Suprapubic skin (tissue), 4 donors: ENCODE measurements at regions not wholly inside any gene's neighbourhood (a gene's known extent, or its start where the extent isn't known, plus 50 kb on each side); places are given as distances from the start of the nearest gene placed in this dataset.

Experiments used
- POLR2A ChIP-seq, 2 donors: fragments of 450-650 bp; IDR thresholded peaks; one replicate each; pipeline ENCODE4 v1.6.1; 2017; ENCODE audit warnings: antibody characterized with exemption in 2 of 2, mild to moderate bottlenecking in 2 of 2, moderate library complexity in 2 of 2
- POLR2AphosphoS5 ChIP-seq, 3 donors: sonication (generic); formaldehyde crosslinking; IDR thresholded peaks; one replicate each; pipeline ENCODE4 v1.6.1; 2017; ENCODE audit warnings: antibody characterized with exemption in 3 of 3
- TF ChIP-seq, protein P1 (sequence below), 2 donors: fragments of 200-600 bp in 1 of 2; fragments of 450-650 bp in 1 of 2; sonication (generic) in 1 of 2; IDR thresholded peaks; one replicate each; pipeline ENCODE4 v1.5.1; 2016 to 2019; ENCODE audit warnings: antibody characterized with exemption in 2 of 2, mild to moderate bottlenecking in 1 of 2, moderate library complexity in 1 of 2

DNA sequence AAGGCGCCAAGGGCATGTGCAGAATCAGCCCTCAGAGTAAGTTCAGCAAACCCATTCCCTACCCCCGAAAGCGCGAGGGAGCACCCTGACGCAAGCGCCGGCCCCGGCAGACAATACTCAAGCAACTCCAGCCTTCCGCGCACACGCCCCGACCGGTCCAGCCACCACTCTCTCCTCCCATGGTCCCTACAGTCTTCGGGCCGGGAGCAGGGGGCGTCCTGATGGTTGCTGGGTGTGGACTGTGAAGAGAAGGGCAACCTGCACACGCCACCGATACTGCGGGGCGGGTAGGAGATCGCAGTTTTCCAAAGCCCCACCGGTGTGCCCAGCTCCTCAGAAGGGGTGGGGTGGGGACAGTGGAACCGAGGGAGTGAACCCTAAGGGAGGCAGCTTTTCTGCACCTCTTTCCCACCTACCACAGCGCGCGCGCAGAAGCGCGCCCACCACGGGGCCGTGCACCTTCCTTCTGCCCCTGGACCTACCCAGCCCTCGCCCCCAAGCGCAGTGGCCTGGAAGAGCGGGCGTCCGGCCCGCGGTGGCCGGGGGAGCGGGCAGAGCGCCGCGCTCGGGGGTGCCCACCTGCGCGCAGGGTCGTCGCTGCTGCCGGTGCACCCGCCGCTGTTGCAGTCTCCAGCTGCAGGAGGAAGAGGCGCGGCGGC is 650.2 kb upstream of the DIPK2B start:
- TF ChIP-seq, protein P1, sequence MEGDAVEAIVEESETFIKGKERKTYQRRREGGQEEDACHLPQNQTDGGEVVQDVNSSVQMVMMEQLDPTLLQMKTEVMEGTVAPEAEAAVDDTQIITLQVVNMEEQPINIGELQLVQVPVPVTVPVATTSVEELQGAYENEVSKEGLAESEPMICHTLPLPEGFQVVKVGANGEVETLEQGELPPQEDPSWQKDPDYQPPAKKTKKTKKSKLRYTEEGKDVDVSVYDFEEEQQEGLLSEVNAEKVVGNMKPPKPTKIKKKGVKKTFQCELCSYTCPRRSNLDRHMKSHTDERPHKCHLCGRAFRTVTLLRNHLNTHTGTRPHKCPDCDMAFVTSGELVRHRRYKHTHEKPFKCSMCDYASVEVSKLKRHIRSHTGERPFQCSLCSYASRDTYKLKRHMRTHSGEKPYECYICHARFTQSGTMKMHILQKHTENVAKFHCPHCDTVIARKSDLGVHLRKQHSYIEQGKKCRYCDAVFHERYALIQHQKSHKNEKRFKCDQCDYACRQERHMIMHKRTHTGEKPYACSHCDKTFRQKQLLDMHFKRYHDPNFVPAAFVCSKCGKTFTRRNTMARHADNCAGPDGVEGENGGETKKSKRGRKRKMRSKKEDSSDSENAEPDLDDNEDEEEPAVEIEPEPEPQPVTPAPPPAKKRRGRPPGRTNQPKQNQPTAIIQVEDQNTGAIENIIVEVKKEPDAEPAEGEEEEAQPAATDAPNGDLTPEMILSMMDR (IDR thresholded peaks at IDR 0.05), result no peak
- no peak for TF ChIP-seq POLR2A (IDR thresholded peaks at IDR 0.05)
- no peak for TF ChIP-seq POLR2AphosphoS5 (IDR thresholded peaks at IDR 0.05)
